Testis (tissue), 2 donors: ENCODE measurements at regions not wholly inside any gene's neighbourhood (a gene's known extent, or its start where the extent isn't known, plus 50 kb on each side); places are given as distances from the start of the nearest gene placed in this dataset.

Source experiments
- CTCF ChIP-seq, 3 experiments: fragments of 450-650 bp in 2 of 3; fragments of 200-600 bp in 1 of 3; sonication (generic) in 1 of 3; IDR thresholded peaks; one replicate each; pipeline ENCODE4 v1.5.1; 2016 to 2019; ENCODE audit warnings: antibody characterized with exemption in 3 of 3, mild to moderate bottlenecking in 2 of 3, moderate library complexity in 1 of 3
- POLR2A ChIP-seq: fragments of 450-650 bp; IDR thresholded peaks from one replicate; pipeline ENCODE4 v1.6.1; 2017; ENCODE audit warnings: antibody characterized with exemption, mild to moderate bottlenecking, moderate library complexity

GRCh38 chr18:57930476-57930875 is 113.5 kb upstream of the NEDD4L start:
- TF ChIP-seq CTCF (IDR thresholded peaks at IDR 0.05) (no peak), POLR2A (no peak)
